ENCODE measurements at regions not wholly inside any gene's neighbourhood (a gene's known extent, or its start where the extent isn't known, plus 50 kb on each side); places are given as distances from the start of the nearest gene placed in this dataset.
A peak's percentile ranks its signal among the peaks of the same experiment; 100 is the strongest.

GRCh38 chr6:112780498-112781096 is 433.5 kb downstream of the RFPL4B start:
- no peaks in the 10 kb centered on the region for H3K9me3 Mint-ChIP-seq
- H3K27ac Mint-ChIP-seq, result no peak overlapping the region
- intact Hi-C loops (cut with micrococcal nuclease), result loop anchor here (1.0 to 10.0 kb wide), 8 partner anchors 526 to 1524 kb away; no protein-coding TSS in a partner anchor
- DNase-seq (peak; percentile 23), ATAC-seq (ENCODE audit: low read depth) (peak; percentile 80)
- peak; percentile 49 for TF ChIP-seq CTCF (IDR thresholded peaks at IDR 0.05)
- ChIA-PET POLR2A (no interaction called here), CTCF (no interaction called here)
- H3K4me1 Mint-ChIP-seq, result peaks cover 3% of the 10 kb centered on the region
- no peak overlapping the region for H3K4me3 Mint-ChIP-seq
- no peaks in the 10 kb centered on the region for H3K36me3 Mint-ChIP-seq (ENCODE audit: low read depth)
- H3K27me3 Mint-ChIP-seq, result no peaks in the 10 kb centered on the region

GRCh38 chr6:112781241-112781640 is 434.1 kb downstream of the RFPL4B start:
- TF ChIP-seq CTCF (IDR thresholded peaks at IDR 0.05), result no peak
- CTCF ChIA-PET, result interaction anchor here (1.2 to 3.8 kb wide), 4 partner anchors 1078 to 1128 kb away, joined by 5 to 17 read pairs (median 12); no protein-coding TSS in a partner anchor
- Mint-ChIP-seq H3K9me3 (no peaks in the 10 kb centered on the region), H3K27me3 (no peaks in the 10 kb centered on the region), H3K4me1 (peaks cover 3% of the 10 kb centered on the region), H3K4me3 (no peak overlapping the region), H3K27ac (no peak overlapping the region), H3K36me3 (ENCODE audit: low read depth) (no peaks in the 10 kb centered on the region)
- ATAC-seq (ENCODE audit: low read depth) (no peak), DNase-seq (no peak)
- intact Hi-C loops (cut with micrococcal nuclease), result loop anchor here (2.0 to 10.0 kb wide), 4 partner anchors 526 to 1524 kb away; no protein-coding TSS in a partner anchor
- POLR2A ChIA-PET, result no interaction called here

GRCh38 chr6:112785408-112785807 is 438.3 kb downstream of the RFPL4B start:
- DNase-seq (no peak), ATAC-seq (ENCODE audit: low read depth) (no peak)
- Mint-ChIP-seq H3K4me1 (peaks cover 3% of the 10 kb centered on the region), H3K9me3 (no peaks in the 10 kb centered on the region), H3K36me3 (ENCODE audit: low read depth) (no peaks in the 10 kb centered on the region), H3K27ac (no peak overlapping the region), H3K4me3 (no peak overlapping the region), H3K27me3 (no peaks in the 10 kb centered on the region)
- TF ChIP-seq CTCF (IDR thresholded peaks at IDR 0.05), result no peak
- ChIA-PET CTCF (interaction anchor here (1.1 kb wide), 1 partner anchor 1073 kb away, joined by 3 read pairs; no protein-coding TSS in a partner anchor), POLR2A (no interaction called here)
- intact Hi-C loops (cut with micrococcal nuclease), result loop anchor here (10.0 kb wide), 2 partner anchors 849 to 1519 kb away; no protein-coding TSS in a partner anchor

GRCh38 chr6:112786801-112787200 is 439.7 kb downstream of the RFPL4B start:
- H3K36me3 Mint-ChIP-seq (ENCODE audit: low read depth), result no peaks in the 10 kb centered on the region
- H3K9me3 Mint-ChIP-seq, result no peaks in the 10 kb centered on the region
- TF ChIP-seq CTCF (IDR thresholded peaks at IDR 0.05), result no peak
- no peak for DNase-seq
- CTCF ChIA-PET, result interaction anchor here (1.6 kb wide), 1 partner anchor 1093 kb away, joined by 4 read pairs; no protein-coding TSS in a partner anchor
- H3K27ac Mint-ChIP-seq, result no peak overlapping the region
- intact Hi-C loops (cut with micrococcal nuclease), result loop anchor here (10.0 kb wide), 2 partner anchors 848 to 1518 kb away; no protein-coding TSS in a partner anchor
- H3K4me3 Mint-ChIP-seq, result no peak overlapping the region
- no peak for ATAC-seq (ENCODE audit: low read depth)
- no peaks in the 10 kb centered on the region for H3K4me1 Mint-ChIP-seq
- H3K27me3 Mint-ChIP-seq, result no peaks in the 10 kb centered on the region
- POLR2A ChIA-PET, result interaction anchor here (1.2 kb wide), 1 partner anchor 1072 kb away, joined by 3 read pairs; no protein-coding TSS in a partner anchor

GRCh38 chr6:112787371-112787770 is 440.2 kb downstream of the RFPL4B start:
- DNase-seq, result no peak

More at GRCh38 chr6:112787371-112787770, 440.2 kb downstream of the RFPL4B start:
- no peaks in the 10 kb centered on the region for H3K27me3 Mint-ChIP-seq
- ChIA-PET POLR2A (interaction anchor here (1.2 kb wide), 1 partner anchor 1072 kb away, joined by 3 read pairs; no protein-coding TSS in a partner anchor), CTCF (interaction anchor here (1.6 kb wide), 1 partner anchor 1092 kb away, joined by 4 read pairs; no protein-coding TSS in a partner anchor)
- no peaks in the 10 kb centered on the region for H3K4me1 Mint-ChIP-seq
- intact Hi-C loops (cut with micrococcal nuclease), result loop anchor here (10.0 kb wide), 2 partner anchors 847 to 1517 kb away; no protein-coding TSS in a partner anchor
- H3K9me3 Mint-ChIP-seq, result no peaks in the 10 kb centered on the region
- no peak for TF ChIP-seq CTCF (IDR thresholded peaks at IDR 0.05)
- no peaks in the 10 kb centered on the region for H3K36me3 Mint-ChIP-seq (ENCODE audit: low read depth)
- no peak overlapping the region for H3K4me3 Mint-ChIP-seq
- H3K27ac Mint-ChIP-seq, result no peak overlapping the region
- no peak for ATAC-seq (ENCODE audit: low read depth)
